BE2C (cell line): ENCODE measurements at regions not wholly inside any gene's neighbourhood (a gene's known extent, or its start where the extent isn't known, plus 50 kb on each side); places are given as distances from the start of the nearest gene placed in this dataset.
"Not testable (repeated sequence)": the region's sequence is repeated elsewhere in the genome, so short reads cannot be mapped to it uniquely, and the experiment has no call there.

Experiments
- DNase-seq: peaks from one replicate; pipeline ENCODE4 v3.0.0-alpha.2; 2020
- H3K27me3 ChIP-seq: fragments of 250-450 bp; sonication (Bioruptor Pico); 2 replicates; pipeline ENCODE4 v1.5.1; 2020; ENCODE audit warnings: mild to moderate bottlenecking
- H3K36me3 ChIP-seq: fragments of 250-450 bp; sonication (Bioruptor Pico); 2 replicates; pipeline ENCODE4 v1.5.1; 2020; ENCODE audit warnings: mild to moderate bottlenecking
- H3K4me1 ChIP-seq: fragments of 250-450 bp; sonication (Bioruptor Pico); 2 replicates; pipeline ENCODE4 v1.5.1; 2020
- H3K4me3 ChIP-seq: 2 replicates; pipeline ENCODE4 v1.5.1; 2011; ENCODE audit warnings: low read depth, low read length
- H3K9me3 ChIP-seq: fragments of 250-450 bp; sonication (Bioruptor Pico); 2 replicates; pipeline ENCODE4 v1.5.1; 2020
- CTCF ChIP-seq: IDR thresholded peaks from 2 replicates; pipeline ENCODE4 v1.5.1; 2012; ENCODE audit warnings: mild to moderate bottlenecking, low read depth, low read length

DNA sequence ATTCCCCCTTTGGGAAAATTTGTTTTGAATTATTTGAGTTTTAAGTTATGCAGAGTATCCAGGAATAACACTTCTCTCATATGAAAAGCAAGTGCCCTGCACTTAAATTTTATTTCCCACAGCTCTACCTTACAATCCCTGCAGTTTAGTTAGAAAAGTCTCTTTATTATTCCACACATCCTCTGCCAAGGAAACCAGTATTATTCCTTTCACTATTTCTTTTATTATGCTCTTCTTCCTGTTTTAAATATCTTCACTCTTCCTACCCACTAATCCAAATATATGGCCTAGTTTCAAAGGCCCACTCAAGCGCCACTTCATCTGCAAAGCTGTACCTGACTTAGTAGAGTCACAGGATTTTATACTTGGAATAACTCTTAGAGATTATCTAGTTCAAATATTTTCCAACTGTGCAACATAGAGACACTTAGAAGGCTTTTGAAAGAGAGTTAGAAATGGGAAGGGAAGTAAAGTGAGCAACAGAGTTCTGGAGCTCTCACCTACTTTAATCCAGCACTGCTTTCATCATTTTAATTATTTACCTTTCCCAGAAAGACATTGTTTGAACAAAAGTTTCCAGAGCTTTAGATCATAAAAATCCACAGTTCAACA, 97.2 kb upstream of the LYPLAL1 start:
- DNase-seq, result no peak
- Histone ChIP-seq H3K27me3 (no peaks in the 10 kb centered on the region), H3K4me3 (no peak overlapping the region), H3K4me1 (no peaks in the 10 kb centered on the region), H3K9me3 (no peaks in the 10 kb centered on the region), H3K36me3 (no peaks in the 10 kb centered on the region)
- TF ChIP-seq CTCF, result no peak

GRCh38 chr1:219077767-219078166, 95.9 kb upstream of the LYPLAL1 start:
- not testable (repeated sequence) for H3K27me3 ChIP-seq, H3K9me3 ChIP-seq, DNase-seq, H3K4me3 ChIP-seq, H3K36me3 ChIP-seq, H3K4me1 ChIP-seq

DNA sequence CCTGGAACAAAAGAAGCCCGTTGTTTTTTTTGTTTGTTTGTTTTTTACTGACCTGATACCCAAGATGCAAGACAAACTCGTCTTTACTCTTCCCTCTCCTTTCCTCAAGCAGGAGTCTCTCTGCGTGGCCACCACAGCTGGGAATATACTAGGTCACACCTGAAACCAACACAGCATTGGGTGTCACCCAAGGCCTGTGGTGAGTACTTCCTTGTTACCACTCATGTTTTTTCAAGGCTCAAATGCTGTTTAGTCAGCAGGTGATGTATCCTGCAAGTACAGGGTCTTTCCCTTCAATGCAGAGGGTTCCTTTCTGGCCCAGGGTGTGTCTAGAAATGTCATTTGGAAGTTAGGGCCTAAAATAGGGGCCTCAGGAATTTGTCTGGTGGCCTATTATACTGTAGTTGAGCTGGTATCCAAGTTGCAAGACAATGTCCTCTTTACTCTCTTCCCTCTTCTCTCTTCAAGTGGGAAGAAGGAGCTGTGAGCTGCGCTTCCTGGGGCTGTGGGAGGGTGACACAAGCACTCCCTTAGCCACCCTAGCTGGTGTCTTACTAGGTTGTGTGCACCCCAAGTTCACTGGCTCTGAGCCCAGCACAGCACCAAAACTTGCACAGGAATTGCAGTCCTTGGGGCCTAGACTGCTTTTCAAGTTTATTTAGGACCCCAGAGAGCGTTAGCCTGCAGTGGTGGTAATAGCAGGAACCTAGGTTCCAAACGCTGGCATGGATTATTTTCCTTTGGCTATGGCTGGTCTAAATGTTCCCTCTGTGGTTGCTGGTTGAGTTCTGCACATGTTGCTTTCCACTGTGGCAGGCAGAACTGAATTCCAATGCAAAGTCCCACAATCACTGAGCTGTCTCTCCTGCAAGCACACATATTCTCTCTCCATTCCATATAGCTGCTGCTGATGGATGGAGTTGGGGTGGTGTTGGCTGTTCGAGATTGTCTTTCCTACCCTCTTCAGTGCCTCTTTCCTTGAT, 91.4 kb upstream of the LYPLAL1 start:
- no peaks in the 10 kb centered on the region for H3K9me3 ChIP-seq
- no peaks in the 10 kb centered on the region for H3K36me3 ChIP-seq
- no peaks in the 10 kb centered on the region for H3K4me1 ChIP-seq
- no peak overlapping the region for H3K4me3 ChIP-seq
- TF ChIP-seq CTCF, result no peak
- H3K27me3 ChIP-seq, result no peaks in the 10 kb centered on the region; the same call in 1 of the 2 replicates
- no peak for DNase-seq

DNA sequence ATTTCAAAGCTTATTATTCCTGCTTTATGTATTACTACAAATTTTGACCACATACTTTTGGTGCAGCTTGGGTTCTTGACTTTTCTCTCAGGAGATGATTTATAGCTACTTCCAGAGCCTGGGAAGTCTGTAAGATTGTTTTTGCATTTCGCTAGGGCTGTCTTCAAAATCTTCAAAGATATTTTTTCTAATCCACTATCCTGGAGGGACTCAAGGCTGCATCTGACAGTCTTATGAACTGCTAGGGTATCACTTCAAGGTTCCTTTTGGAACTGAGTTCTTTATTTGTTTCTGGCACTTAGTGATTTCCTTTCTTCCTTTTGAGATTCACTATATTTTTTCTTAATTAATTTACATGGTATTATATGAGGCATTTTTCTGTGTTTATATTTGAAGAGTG, 90.0 kb upstream of the LYPLAL1 start:
- Histone ChIP-seq H3K27me3 (no peaks in the 10 kb centered on the region; the same call in 1 of the 2 replicates), H3K36me3 (no peaks in the 10 kb centered on the region), H3K4me3 (no peak overlapping the region), H3K9me3 (no peaks in the 10 kb centered on the region), H3K4me1 (no peaks in the 10 kb centered on the region)
- TF ChIP-seq CTCF, result no peak
- no peak for DNase-seq

GRCh38 chr1:219085082-219085481, 88.6 kb upstream of the LYPLAL1 start:
- Histone ChIP-seq H3K9me3 (no peaks in the 10 kb centered on the region), H3K36me3 (no peaks in the 10 kb centered on the region), H3K4me1 (no peaks in the 10 kb centered on the region), H3K4me3 (no peak overlapping the region), H3K27me3 (no peaks in the 10 kb centered on the region; the same call in 1 of the 2 replicates)
- DNase-seq, result no peak
- no peak for TF ChIP-seq CTCF

DNA sequence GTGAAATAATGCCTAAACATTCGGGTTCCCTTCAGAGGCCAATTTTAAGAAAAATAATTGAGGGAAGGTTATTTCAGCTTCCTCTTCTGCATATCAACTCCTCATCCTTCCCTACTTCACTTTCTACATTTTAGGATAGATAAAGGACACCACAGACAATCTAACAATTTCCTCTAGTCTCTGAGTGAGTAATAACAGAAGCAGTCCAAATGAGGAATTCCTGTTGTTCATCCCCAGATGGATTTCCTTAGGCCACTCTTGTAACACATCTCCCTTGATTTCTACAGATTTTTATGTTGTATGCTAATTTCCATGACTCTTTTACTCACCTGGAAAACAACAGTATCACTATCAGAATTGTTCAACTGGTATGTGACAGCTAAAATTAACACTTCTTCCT, 87.7 kb upstream of the LYPLAL1 start:
- DNase-seq, result no peak
- no peak for TF ChIP-seq CTCF
- no peak overlapping the region for H3K4me3 ChIP-seq
- H3K4me1 ChIP-seq, result no peaks in the 10 kb centered on the region
- H3K27me3 ChIP-seq, result no peaks in the 10 kb centered on the region; the same call in 1 of the 2 replicates
- no peaks in the 10 kb centered on the region for H3K9me3 ChIP-seq
- no peaks in the 10 kb centered on the region for H3K36me3 ChIP-seq
